ENCODE measurements at regions not wholly inside any gene's neighbourhood (a gene's known extent, or its start where the extent isn't known, plus 50 kb on each side); places are given as distances from the start of the nearest gene placed in this dataset.
"Not testable (repeated sequence)": the region's sequence is repeated elsewhere in the genome, so short reads cannot be mapped to it uniquely, and the experiment has no call there.

- TF ChIP-seq, protein P1, sequence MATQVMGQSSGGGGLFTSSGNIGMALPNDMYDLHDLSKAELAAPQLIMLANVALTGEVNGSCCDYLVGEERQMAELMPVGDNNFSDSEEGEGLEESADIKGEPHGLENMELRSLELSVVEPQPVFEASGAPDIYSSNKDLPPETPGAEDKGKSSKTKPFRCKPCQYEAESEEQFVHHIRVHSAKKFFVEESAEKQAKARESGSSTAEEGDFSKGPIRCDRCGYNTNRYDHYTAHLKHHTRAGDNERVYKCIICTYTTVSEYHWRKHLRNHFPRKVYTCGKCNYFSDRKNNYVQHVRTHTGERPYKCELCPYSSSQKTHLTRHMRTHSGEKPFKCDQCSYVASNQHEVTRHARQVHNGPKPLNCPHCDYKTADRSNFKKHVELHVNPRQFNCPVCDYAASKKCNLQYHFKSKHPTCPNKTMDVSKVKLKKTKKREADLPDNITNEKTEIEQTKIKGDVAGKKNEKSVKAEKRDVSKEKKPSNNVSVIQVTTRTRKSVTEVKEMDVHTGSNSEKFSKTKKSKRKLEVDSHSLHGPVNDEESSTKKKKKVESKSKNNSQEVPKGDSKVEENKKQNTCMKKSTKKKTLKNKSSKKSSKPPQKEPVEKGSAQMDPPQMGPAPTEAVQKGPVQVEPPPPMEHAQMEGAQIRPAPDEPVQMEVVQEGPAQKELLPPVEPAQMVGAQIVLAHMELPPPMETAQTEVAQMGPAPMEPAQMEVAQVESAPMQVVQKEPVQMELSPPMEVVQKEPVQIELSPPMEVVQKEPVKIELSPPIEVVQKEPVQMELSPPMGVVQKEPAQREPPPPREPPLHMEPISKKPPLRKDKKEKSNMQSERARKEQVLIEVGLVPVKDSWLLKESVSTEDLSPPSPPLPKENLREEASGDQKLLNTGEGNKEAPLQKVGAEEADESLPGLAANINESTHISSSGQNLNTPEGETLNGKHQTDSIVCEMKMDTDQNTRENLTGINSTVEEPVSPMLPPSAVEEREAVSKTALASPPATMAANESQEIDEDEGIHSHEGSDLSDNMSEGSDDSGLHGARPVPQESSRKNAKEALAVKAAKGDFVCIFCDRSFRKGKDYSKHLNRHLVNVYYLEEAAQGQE (IDR thresholded peaks at IDR 0.05) = not testable (repeated sequence)
- not testable (repeated sequence) for TF ChIP-seq RFX5 (IDR thresholded peaks at IDR 0.05); MYC (IDR thresholded peaks at IDR 0.05; ENCODE audit: borderline replicate concordance, low read length); BHLHE40 (IDR thresholded peaks at IDR 0.05; ENCODE audit: low read depth, low read length); EP300 (IDR thresholded peaks at IDR 0.05); MAFK (IDR thresholded peaks at IDR 0.05; ENCODE audit: partially characterized antibody); CBX8 (IDR thresholded peaks at IDR 0.05)
- TF ChIP-seq, protein P2, sequence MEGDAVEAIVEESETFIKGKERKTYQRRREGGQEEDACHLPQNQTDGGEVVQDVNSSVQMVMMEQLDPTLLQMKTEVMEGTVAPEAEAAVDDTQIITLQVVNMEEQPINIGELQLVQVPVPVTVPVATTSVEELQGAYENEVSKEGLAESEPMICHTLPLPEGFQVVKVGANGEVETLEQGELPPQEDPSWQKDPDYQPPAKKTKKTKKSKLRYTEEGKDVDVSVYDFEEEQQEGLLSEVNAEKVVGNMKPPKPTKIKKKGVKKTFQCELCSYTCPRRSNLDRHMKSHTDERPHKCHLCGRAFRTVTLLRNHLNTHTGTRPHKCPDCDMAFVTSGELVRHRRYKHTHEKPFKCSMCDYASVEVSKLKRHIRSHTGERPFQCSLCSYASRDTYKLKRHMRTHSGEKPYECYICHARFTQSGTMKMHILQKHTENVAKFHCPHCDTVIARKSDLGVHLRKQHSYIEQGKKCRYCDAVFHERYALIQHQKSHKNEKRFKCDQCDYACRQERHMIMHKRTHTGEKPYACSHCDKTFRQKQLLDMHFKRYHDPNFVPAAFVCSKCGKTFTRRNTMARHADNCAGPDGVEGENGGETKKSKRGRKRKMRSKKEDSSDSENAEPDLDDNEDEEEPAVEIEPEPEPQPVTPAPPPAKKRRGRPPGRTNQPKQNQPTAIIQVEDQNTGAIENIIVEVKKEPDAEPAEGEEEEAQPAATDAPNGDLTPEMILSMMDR (IDR thresholded peaks at IDR 0.05) = not testable (repeated sequence)
- TF ChIP-seq USF2 (IDR thresholded peaks at IDR 0.05) = peak; percentile 15; the same call in 1 of the 2 replicates
- TF ChIP-seq, protein P3, sequence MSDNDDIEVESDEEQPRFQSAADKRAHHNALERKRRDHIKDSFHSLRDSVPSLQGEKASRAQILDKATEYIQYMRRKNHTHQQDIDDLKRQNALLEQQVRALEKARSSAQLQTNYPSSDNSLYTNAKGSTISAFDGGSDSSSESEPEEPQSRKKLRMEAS (IDR thresholded peaks at IDR 0.05) = not testable (repeated sequence)
Measured at GRCh38 chr13:18281829-18282597, 899.6 kb downstream of the TUBA3C start.

Measured in A549 (cell line).